ENCODE measurements at regions not wholly inside any gene's neighbourhood (a gene's known extent, or its start where the extent isn't known, plus 50 kb on each side); places are given as distances from the start of the nearest gene placed in this dataset.

GRCh38 chr3:102605153-102605552 lies 170.3 kb downstream of the ZPLD1 start:
- DNase-seq, result no peak
- no peak overlapping the region for H3K14ac ChIP-seq (ENCODE audit: insufficient read depth, low read length)
- no peak overlapping the region for H2BK5ac ChIP-seq (ENCODE audit: insufficient read length, low read length)
- H3K4me1 Mint-ChIP-seq, result 0 out of 4 replicates have a peak, but pooled peaks cover 0 to 2% of the 10 kb centered on the region in 2 experiments
- no peak overlapping the region for H3K27ac ChIP-seq (ENCODE audit: insufficient read length, low read depth, low read length)
- H2AK5ac ChIP-seq (ENCODE audit: insufficient read length, low read length), result no peak overlapping the region
- H2BK20ac ChIP-seq (ENCODE audit: low read depth, low read length, poor library complexity, severe bottlenecking), result no peak overlapping the region
- no peak overlapping the region for H3K4ac ChIP-seq (ENCODE audit: low read depth, low read length)
- no peak overlapping the region for H3T11ph ChIP-seq (ENCODE audit: low read length)
- no peaks in the 10 kb centered on the region for H3K23me2 ChIP-seq (ENCODE audit: insufficient read length, low read depth, low read length, poor library complexity, severe bottlenecking)
- H2BK12ac ChIP-seq (ENCODE audit: insufficient read length, low read depth, low read length), result no peak overlapping the region
- H3K27ac Mint-ChIP-seq, result no peak overlapping the region
- H2AFZ ChIP-seq (ENCODE audit: low read length), result no peak overlapping the region
- H4K5ac ChIP-seq (ENCODE audit: insufficient read length, low read depth, low read length), result no peak overlapping the region
- no peaks in the 10 kb centered on the region for H3K9me3 ChIP-seq (ENCODE audit: control insufficient read depth, low read depth, low read length)
- no peak overlapping the region for H3K4me2 ChIP-seq (ENCODE audit: insufficient read depth, insufficient read length, low read length)
- no peak overlapping the region for H2BK15ac ChIP-seq (ENCODE audit: low read depth, low read length)
- H3K23ac ChIP-seq (ENCODE audit: insufficient read length, low read depth, low read length), result no peak overlapping the region
- no peak overlapping the region for H4K91ac ChIP-seq (ENCODE audit: insufficient read length, low read depth, low read length)
- WGBS (ENCODE audit: extremely low coverage, insufficient read length, low lambda C conversion rate), result no CpG with 5 or more reads among the region's 1 CpG
- H3K56ac ChIP-seq (ENCODE audit: insufficient read length, low read depth, low read length), result no peak overlapping the region
- no peak overlapping the region for H2BK120ac ChIP-seq (ENCODE audit: low read depth, low read length, poor library complexity, severe bottlenecking)
- no peaks in the 10 kb centered on the region for H3K79me1 ChIP-seq (ENCODE audit: insufficient read depth, low read depth, low read length, poor library complexity, severe bottlenecking)
- H3K4me3 Mint-ChIP-seq, result no peak overlapping the region
- H3K9ac ChIP-seq (ENCODE audit: extremely low read depth, insufficient read length, low read length), result no peak overlapping the region
- H3K18ac ChIP-seq (ENCODE audit: insufficient read length, low read depth, low read length), result no peak overlapping the region
- no peaks in the 10 kb centered on the region for H4K20me1 ChIP-seq (ENCODE audit: control insufficient read depth, insufficient read depth, insufficient read length)
- no peak for TF ChIP-seq CTCF (conservative IDR thresholded peaks at IDR 0.05)
- no peaks in the 10 kb centered on the region for H3K79me2 ChIP-seq (ENCODE audit: insufficient read depth, low read length)
- H3K27me3 ChIP-seq (ENCODE audit: insufficient read depth, low read length), result no peaks in the 10 kb centered on the region
- H3K36me3 Mint-ChIP-seq (ENCODE audit: insufficient read depth in 1 of 3, low read depth in 3 of 3), result no peaks in the 10 kb centered on the region
- no peaks in the 10 kb centered on the region for H3K27me3 Mint-ChIP-seq (ENCODE audit: low read depth)
- no peak overlapping the region for H4K8ac ChIP-seq (replicated peaks; ENCODE audit: insufficient read length, low read depth, low read length)
- no peaks in the 10 kb centered on the region for H3K4me1 ChIP-seq (ENCODE audit: insufficient read depth, low read length)
- H3K9me3 Mint-ChIP-seq, result no peaks in the 10 kb centered on the region
